Cardiac septum (tissue), 1 donor: ENCODE measurements at regions not wholly inside any gene's neighbourhood (a gene's known extent, or its start where the extent isn't known, plus 50 kb on each side); places are given as distances from the start of the nearest gene placed in this dataset.
"Not testable (repeated sequence)": the region's sequence is repeated elsewhere in the genome, so short reads cannot be mapped to it uniquely, and the experiment has no call there.

Experiments used
- DNase-seq: peaks from one replicate; pipeline ENCODE4 v3.0.0-alpha.2; 2020; ENCODE audit warnings: low spot score
- intact Hi-C: fragments of 100-400 bp; cut with DNase I; formaldehyde crosslinking; loops from one replicate; pipeline ENCODE4 v1.14.0; 2022
- donor health status: DM: no; HTN: no; CAD: no.

DNA sequence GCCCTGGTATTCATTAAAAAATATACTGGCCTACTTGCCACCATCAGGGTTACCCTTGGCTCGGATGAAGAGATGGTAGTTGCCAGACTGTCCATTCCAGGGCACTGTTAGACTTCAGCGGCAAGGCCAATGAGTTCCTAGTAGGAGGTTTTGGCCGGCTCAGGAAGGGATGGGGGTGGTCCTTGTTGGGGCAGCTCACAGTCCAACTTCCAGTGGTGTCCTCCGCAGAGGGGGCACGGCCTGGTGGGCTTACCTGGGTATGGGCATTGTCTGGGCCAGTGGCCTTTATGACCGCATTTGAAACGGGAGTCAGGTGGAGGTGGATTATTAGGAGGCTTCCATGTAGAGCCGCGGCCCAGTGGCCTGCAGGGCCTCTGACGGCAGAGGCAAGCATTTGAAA, 139.1 kb upstream of the ETV3 start:
- no peak for DNase-seq
- intact Hi-C loops = no loop called here

DNA sequence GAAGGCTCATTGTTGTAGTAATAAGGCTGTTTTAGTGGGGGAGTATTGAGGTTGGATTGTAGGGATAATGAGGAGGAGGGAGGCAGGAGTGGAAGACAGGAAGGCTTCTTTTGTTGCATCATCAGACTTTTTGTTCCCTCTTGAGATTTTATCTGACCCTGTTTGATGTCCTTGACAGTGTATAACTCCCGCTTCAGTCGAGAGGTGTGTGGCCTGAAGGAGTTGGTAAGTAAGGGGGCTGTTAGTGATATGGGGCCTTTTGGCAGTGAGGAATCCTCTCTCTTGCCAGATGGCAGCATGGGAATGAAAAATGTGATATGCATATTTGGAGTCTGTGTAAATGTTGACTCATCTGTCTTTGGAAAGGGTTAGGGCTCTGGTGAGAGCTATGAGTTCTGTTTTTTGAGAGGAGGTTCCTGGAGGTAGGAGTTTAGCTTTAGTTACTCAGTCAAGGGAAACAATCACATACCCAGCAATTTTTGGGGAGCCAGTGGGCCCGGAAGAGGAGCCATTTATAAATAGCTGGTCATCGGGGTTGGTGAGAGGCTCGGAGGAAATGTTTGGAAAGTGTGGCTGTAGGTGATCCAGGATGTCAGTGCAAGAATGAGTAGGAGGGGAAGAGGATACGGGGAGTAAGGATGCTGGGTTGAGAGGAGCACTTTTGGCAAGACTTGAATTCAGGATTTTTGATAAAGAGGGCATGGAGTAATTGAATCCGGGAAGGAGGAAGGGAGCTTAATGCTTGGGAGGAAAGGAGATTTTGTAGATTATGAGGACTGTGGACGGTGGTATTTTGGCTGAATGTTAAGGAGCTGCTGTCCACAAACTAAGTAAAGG, 136.7 kb upstream of the ETV3 start:
- intact Hi-C loops = no loop called here
- DNase-seq = no peak

DNA sequence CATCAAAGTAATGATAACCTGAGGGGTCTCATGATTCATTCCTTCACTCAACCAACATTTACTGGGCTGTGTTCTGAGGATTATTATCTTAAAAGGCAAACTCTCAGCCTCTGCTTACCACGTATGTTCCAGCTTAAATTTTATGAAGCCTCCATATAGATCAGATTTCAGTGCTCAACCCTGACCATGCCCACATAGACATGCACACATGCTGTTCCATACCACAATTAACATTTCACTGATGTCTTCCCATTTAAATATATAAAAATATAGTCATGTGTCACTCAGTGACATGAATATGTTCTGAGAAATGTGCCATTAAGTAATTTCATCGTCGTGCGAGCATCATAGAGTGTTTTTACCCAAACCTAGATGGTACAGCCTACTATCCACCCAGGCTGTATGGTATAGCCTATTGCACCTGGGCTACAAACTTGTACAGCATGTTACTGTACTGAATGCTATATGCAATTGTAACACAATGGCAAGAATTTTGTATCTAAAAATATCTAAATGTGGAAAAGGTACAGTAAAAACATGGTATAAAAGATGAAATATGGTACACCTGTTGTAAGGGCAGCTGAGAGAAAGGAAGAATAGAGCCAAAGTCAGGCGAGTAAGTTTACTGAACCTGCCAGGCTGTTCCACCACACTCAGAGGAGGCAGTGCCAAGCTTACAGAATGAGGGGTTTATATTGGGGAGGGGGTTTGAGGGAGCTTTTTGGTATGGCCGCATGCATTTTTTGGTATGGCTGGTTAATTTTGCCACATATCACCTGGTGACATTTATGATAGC, 134.7 kb upstream of the ETV3 start:
- intact Hi-C loops = no loop called here
- no peak for DNase-seq

DNA sequence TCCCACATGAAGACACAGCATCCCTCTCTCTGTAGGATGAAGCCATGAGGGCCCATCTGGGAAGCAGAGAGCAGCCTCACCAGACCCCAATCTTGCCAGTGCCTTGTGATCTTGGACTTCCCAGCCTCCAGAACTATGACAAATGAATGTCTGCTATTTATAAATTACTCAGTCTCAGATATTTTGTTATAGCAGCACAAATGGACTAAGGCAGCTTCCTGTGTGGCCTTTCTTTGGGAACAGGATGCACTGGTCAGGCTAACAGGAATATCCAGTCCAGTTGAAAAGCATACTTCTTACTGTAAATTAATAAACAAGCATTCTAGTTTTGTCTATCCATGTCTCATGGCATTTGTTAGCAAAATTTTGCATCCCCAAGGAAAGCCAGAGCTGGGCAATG, 134.1 kb upstream of the ETV3 start:
- intact Hi-C loops = no loop called here
- no peak for DNase-seq

DNA sequence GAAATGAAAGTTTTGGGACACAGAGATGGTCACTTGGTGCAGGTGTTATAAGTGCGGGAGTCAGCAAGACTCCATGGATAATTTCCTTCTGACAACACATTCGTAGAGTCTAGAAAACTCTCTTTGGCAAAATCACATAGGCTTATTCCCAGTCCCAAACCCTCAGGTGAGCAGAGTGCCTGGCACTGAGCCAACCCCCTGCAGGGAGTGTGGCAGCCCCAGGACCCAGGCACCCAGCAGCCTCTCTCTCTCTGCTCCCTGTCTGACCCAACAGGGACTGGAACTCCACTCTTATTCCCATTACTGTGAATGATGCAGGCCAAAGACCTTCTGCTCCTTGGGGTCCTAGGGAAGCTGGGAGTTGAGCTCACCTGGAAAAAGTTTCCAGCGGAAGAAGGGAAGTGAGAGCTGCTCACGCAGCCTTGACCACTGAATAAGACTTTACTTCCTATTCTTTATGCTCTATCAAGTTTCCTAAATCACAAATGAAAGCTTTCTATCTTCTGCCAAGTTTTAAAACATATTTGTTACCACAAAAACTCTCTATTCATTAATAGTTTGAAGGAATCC, 132.6 kb upstream of the ETV3 start:
- intact Hi-C loops = no loop called here
- DNase-seq = no peak

DNA sequence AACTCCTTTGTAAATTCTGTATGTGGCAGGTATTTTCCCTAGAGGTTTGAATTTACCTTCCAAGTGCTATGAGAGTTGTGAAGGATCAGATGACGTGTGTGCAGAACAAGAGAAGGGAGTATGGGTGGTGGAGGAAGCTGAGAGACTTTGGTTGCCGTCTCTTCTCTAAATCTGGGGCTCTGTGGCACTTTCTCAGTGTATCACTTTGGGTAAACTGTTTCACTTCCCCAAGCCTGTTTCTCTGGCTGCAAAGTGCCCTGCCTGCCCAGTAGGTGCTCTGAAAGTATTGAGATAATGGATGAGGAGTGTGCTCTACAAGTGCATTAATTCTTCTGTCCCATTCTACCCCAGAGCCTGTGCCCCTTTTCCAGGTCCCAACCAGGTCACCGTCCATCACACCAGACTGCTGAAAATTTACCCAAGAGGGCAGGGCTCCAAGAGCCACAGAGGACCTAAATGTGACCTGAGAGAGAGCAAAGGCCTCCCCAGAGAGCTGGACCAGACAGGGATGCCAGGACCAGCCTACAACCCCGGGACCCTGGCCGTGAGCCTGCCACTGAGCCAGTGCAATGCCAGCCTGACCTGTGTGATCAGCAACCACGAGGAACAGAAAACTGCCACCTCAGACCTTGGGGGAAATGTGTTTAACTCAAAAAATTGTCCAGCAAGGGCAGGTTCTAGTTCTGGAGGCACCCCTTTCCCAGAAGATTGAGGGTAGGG, 131.6 kb upstream of the ETV3 start:
- intact Hi-C loops = no loop called here
- DNase-seq = no peak

DNA sequence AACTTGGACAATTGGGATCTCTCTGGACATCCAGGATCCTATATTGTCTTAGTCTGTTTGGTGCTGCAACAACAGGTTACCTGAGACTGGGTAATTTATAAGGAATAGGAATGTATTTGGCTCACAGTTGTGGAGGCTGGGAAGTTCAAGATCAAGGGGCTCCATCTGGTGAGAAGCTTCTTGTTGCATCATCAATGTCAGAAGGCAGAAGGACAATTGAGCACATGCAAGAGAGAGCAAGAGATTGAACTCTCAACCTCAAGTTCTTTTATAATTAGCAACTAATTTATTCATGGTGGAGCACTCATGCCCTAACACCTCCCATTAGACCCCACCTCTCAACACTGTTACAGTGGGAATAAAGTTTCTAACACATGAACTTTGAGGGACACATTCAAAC, 124.7 kb upstream of the ETV3 start:
- no peak for DNase-seq
- intact Hi-C loops = no loop called here

DNA sequence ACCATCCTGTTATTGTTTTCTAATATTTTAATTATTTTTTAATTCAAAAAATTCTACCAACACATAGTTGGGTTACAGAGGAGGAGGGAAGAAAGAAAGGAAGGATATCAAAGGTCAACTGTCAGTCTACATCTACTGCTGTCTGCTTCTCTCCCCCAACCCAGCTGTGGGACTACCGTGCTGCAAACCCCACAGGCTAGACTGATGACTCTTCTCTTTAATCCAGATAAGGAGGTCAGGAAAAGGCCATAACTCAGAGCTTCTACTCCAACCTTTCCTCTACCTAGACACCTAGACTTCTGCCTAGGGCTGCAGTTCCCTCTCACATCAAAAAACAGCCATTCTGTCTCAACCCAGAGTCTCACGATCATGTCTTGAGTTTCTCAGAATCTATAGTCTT, 124.2 kb upstream of the ETV3 start:
- no peak for DNase-seq
- intact Hi-C loops = no loop called here

DNA sequence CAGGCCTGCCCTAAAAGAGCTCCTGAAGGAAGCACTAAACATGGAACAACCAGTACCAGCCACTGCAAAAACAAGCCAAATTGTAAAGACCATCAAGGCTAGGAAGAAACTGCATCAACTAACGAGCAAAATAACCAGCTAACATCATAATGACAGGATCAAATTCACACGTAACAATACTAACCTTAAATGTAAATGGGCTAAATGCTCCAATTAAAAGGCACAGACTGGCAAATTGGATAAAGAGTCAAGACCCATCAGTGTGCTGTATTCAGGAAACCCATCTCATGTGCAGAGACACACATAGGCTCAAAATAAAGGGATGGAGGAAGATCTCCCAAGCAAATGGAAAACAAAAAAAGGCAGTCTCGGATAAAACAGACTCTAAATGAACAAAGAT, 117.7 kb upstream of the ETV3 start:
- DNase-seq, intact Hi-C loops: not testable (repeated sequence)

DNA sequence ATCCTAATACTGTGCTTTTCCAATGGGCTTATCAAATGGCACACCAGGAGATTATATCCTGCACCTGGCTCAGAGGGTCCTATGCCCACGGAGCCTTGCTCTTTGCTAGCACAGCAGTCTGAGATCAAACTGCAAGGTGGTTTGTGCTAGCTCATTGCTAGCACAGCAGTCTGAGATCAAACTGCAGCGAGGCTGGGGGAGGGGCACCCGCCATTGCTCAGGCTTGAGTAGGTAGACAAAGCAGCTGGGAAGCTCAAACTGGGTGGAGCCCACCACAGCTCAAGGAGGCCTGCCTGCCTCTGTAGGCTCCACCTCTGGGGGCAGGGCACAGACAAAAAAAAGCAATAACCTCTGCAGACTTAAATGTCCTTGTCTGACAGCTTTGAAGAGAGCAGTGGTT, 116.0 kb upstream of the ETV3 start:
- DNase-seq, intact Hi-C loops: not testable (repeated sequence)

DNA sequence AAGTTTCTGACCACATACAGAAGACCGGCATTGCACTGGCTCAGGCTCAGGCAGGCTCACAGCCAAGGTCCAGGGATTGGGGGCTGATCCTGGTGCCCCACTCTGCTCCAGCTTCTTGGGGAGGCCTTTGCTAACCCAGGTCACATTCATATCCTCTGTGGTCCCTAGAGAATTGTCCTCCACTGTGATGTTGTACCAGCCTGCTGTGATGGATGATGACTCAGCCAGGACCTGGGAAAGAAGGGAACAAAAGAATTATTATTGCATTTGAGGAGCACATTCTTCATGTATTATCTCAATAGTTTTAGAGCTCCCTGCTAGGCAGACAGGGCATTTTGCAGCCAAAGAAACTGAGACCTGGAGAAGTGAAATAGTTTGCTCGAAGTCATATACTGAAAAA, 114.3 kb upstream of the ETV3 start:
- intact Hi-C loops = no loop called here
- DNase-seq = no peak

DNA sequence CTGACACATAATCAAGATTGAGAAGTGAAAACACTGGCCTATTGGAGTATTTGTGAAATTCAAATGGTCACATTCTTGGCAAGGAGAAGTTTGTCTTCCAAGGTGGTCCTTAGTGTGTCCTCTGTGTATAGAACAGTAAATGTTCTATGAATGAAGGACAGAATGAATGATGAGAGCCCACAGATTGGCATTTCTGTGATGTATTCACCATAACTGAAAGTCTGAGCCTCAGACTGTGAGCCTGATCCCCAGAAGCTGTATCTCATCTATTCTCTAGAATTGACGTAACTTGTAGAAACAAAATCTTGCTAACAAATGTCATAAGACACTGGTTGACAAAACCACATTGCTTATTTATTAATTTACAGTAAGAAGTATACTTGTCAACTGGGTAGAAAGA, 111.5 kb upstream of the ETV3 start:
- intact Hi-C loops = no loop called here
- DNase-seq = no peak

DNA sequence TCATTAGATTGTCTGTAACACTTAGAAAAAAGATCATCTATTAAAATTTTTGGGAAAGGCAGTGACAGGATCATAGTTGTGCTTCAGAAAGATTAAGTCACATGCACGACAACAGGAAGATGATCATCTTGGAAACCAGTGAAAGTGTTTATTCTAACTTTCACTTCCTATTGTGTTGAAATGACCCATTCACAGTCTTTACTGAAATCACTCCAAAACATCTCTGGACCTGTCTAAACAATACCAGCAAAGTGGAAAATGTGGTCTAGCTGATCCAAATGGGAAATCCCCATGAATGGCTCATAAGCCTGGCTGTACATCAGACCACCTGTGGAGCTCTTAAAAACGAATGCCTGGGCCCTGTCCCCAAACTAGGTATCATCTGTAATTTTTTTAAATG, 111.1 kb upstream of the ETV3 start:
- intact Hi-C loops = no loop called here
- DNase-seq = no peak

DNA sequence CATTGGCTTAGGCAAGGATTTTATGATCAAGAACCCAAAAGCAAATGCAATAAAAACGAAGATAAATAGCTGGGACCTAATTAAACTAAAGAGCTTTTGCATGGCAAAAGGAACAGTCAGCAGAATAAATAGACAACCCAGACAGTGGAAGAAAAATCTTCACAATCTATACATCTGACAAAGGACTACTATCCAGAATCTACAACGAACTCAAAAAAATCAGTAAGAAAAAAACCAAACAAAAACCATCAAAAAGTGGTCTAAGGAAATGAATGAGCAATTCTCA, 109.5 kb upstream of the ETV3 start:
- intact Hi-C loops, DNase-seq: not testable (repeated sequence)

DNA sequence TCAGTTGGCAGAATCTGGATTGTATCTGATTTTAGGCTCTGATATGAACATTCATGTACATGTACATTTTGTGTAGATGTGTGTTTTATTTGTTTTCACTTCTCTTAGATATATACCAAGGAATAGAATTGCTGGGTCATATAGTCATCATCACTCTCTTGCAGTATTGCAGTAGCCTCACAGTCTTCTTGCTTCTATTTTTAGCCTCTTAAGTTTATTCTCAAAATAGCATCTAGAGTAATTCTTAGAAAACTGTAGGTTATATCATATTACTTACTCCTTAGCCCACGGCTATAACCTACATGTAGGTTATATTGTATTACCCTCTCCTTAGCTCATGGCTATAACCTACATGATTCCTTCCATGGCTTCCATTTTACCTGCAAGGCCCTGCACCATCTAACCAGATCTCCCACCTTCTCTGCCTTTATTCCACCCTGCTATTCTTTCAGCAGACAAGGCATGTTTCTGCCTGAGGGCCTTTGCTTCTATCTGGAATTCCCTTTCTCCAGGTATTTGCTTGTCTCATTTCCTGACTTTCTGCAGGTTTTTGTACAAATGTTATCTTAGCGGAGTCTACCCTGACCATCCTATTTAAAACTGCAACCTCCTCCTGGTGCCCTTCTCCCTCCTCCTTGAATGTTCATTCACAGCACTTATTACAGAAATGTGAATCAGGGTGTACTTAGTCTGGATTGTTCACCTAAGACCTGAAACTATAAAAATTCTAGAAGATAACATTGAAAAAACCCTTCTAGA, 109.0 kb upstream of the ETV3 start:
- DNase-seq = no peak
- intact Hi-C loops = no loop called here

DNA sequence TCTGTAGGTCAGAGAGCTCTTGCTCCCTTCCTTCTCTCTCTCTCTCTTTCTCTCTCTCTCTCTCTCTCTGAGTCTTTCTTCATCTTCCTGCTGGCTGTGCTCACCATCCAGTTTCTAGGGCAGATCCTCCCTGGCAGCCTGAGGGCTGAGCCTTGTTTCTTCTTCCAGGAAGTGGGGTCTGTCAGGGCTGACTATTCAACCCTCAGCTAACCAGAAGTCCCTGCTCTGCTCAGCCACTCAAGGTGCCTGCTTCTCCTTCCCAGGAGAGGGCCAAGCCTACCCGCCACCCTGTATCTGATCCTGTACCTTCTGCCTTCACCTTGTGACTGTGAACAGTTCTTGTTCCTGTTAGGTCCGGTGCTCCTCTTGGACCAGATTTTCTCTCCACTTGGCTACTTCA, 107.6 kb upstream of the ETV3 start:
- DNase-seq = no peak
- intact Hi-C loops = no loop called here

DNA sequence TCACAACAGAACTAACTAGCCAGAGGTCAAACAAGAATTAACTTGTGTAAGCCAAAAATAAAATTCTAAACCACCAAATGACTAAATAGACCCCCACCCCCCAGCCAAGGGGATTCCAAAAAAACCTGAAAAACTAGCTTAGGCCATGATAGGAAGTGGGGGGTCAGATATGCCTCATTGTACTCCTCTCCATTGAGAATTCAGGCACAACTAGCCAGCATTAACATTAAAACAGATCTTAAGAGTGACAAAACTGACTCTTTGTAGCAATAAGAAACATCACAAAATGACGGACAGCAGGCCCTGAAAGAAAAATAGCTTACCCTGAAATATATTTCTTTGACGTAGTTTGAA, 103.0 kb upstream of the ETV3 start:
- no peak for DNase-seq
- intact Hi-C loops = no loop called here

DNA sequence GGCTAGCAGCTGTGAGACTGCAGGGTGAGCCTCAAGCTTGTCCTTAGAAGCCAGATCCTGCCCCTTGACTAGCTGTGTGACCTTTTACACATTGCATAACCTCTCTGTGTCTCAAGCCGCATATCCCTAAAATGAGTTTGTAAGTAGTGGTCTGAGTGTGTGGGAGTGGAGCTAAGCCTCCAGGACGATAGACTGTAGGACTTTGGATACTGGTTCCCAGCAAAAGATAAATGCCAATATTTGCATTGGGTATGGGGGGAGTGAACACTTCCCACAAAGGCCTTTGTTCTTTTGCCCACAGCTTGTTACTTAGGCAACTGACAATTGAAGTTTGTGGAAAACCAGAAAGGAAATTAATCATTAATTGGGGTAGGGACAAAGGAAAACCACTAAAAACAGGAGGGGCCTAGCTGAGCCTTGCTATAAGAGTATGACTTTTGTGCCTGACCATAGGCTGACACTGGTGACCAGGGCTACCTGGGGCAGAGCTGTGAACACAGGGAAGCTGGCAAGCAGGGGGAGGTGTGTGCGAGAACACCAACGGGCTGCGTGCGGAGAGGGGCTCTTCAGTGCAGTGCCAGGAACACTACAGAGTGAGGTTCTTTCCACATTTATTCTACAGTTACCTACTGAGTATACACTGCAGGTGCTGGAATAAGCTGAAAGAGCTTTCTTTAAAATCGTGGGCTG, 102.4 kb upstream of the ETV3 start:
- intact Hi-C loops = no loop called here
- no peak for DNase-seq

DNA sequence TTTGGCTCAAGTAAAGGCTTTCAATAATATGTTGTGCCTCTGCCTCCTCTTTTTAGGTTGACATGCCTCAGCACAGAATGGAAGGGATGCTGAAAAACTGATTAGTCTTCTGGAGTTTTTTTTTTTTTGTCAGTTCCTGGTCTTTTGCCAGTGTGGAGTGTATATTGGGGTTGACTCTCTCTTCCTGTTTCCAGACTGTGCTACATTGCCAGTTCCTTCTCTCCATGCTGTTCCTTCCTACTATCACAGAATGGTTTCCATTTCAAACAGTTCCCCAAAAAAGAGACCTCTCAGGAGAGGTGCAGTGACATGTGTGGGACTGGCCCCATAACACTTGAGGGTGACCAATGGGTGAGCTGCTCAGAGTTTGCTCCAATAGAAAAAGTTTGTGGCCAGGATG, 101.7 kb upstream of the ETV3 start:
- intact Hi-C loops = no loop called here

More for the DNA sequence above, 101.7 kb upstream of the ETV3 start:
- no peak for DNase-seq
